ENCODE measurements at regions not wholly inside any gene's neighbourhood (a gene's known extent, or its start where the extent isn't known, plus 50 kb on each side); places are given as distances from the start of the nearest gene placed in this dataset.
"Not testable (repeated sequence)": the region's sequence is repeated elsewhere in the genome, so short reads cannot be mapped to it uniquely, and the experiment has no call there.

- no peak for DNase-seq
- ATAC-seq, result no peak
Measured at GRCh38 chr1:104463126-104463697, 713.5 kb downstream of the AMY1C start.

- ATAC-seq (no peak), DNase-seq (no peak)
Measured at GRCh38 chr1:104466068-104466467, 716.4 kb downstream of the AMY1C start.

- no peak for ATAC-seq
- no peak for DNase-seq
Measured at GRCh38 chr1:104467590-104467989, 717.9 kb downstream of the AMY1C start.

- no peak for ATAC-seq
- no peak for DNase-seq
Measured at GRCh38 chr1:104468282-104468681, 718.6 kb downstream of the AMY1C start.

- ATAC-seq (no peak), DNase-seq (no peak)
Measured at GRCh38 chr1:104476126-104476525, 726.4 kb downstream of the AMY1C start.

- DNase-seq (no peak), ATAC-seq (no peak)
Measured at GRCh38 chr1:104488296-104489015, 738.8 kb downstream of the AMY1C start.

GRCh38 chr1:104526158-104526795 is 776.6 kb downstream of the AMY1C start:
- DNase-seq, result no peak
- ATAC-seq, result no peak

GRCh38 chr1:104531990-104532389 is 782.3 kb downstream of the AMY1C start:
- ATAC-seq, result no peak
- no peak for DNase-seq

GRCh38 chr1:104574620-104575019 is 824.9 kb downstream of the AMY1C start:
- no peak for DNase-seq
- ATAC-seq, result no peak

GRCh38 chr1:104592926-104593325 is 843.2 kb downstream of the AMY1C start:
- no peak for ATAC-seq
- DNase-seq, result no peak

GRCh38 chr1:104593413-104594187 is 843.9 kb downstream of the AMY1C start:
- DNase-seq (no peak), ATAC-seq (no peak)

GRCh38 chr1:104617474-104617873 is 867.8 kb downstream of the AMY1C start:
- ATAC-seq (no peak), DNase-seq (no peak)

GRCh38 chr1:104621221-104621620 is 871.5 kb downstream of the AMY1C start:
- no peak for DNase-seq
- ATAC-seq, result no peak

- ATAC-seq (no peak), DNase-seq (no peak)
Measured at GRCh38 chr1:104624538-104624937, 874.8 kb downstream of the AMY1C start.

GRCh38 chr1:104629589-104629988 is 879.9 kb downstream of the AMY1C start:
- no peak for DNase-seq
- ATAC-seq, result no peak

GRCh38 chr1:104630567-104631149 is 881.0 kb downstream of the AMY1C start:
- DNase-seq, result no peak
- no peak for ATAC-seq

- DNase-seq, result no peak
- no peak for ATAC-seq
Measured at GRCh38 chr1:104636581-104636980, 886.9 kb downstream of the AMY1C start.

GRCh38 chr1:104646233-104646632 is 896.5 kb downstream of the AMY1C start:
- ATAC-seq, result no peak
- DNase-seq, result no peak

- DNase-seq (no peak), ATAC-seq (no peak)
Measured at GRCh38 chr1:104648269-104648691, 898.6 kb downstream of the AMY1C start.

GRCh38 chr1:104664374-104664773 is 914.7 kb downstream of the AMY1C start:
- ATAC-seq, DNase-seq: not testable (repeated sequence)

- no peak for DNase-seq
- ATAC-seq, result no peak
Measured at GRCh38 chr1:104665300-104665699, 915.6 kb downstream of the AMY1C start.

- ATAC-seq, result no peak
- DNase-seq, result no peak
Measured at GRCh38 chr1:104671684-104672353, 922.1 kb downstream of the AMY1C start.

Data from stimulated activated naive CD8-positive, alpha-beta T cell treated with anti-CD3 and anti-CD28 coated beads, Interleukin-15, Interleukin-2, amounts not matched to agents 100 U/mL and 50 U/mL, for 24 hours (primary cell).